GM12801 (cell line): ENCODE measurements at regions not wholly inside any gene's neighbourhood (a gene's known extent, or its start where the extent isn't known, plus 50 kb on each side); places are given as distances from the start of the nearest gene placed in this dataset.

Experiments
- CTCF ChIP-seq: IDR thresholded peaks from one replicate; pipeline ENCODE4 v1.5.1; 2011; ENCODE audit warnings: control low read depth; ENCODE audit not compliant: insufficient read length; ENCODE audit errors: extremely low read depth

- TF ChIP-seq CTCF, result no peak
Measured at GRCh38 chr2:43054367-43054766, 172.0 kb downstream of the ZFP36L2 start.

DNA sequence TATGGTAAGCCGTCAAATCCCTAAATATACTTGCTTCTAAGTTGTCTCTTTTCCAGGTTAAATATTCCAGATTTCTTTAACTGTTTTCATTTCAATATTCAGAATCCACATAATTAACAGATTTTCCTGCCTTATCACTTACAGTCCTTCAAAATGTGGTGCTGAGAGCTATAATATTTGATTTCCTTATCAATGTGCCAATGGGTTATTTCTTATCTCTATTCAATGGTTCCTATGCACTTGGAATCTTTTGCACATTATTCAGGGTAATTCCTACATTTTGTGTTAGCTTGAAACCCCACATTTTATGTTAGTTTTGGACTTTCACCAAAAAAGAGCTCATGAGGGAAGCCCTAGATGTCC lies 173.5 kb downstream of the ZFP36L2 start:
- TF ChIP-seq CTCF, result no peak

GRCh38 chr2:43052204-43052943 lies 174.0 kb downstream of the ZFP36L2 start:
- TF ChIP-seq CTCF, result no peak

GRCh38 chr2:43051338-43051737 lies 175.1 kb downstream of the ZFP36L2 start:
- TF ChIP-seq CTCF, result no peak

GRCh38 chr2:43050866-43051265 lies 175.5 kb downstream of the ZFP36L2 start:
- TF ChIP-seq CTCF, result no peak

GRCh38 chr2:43049836-43050801 lies 176.3 kb downstream of the ZFP36L2 start:
- TF ChIP-seq CTCF, result no peak

DNA sequence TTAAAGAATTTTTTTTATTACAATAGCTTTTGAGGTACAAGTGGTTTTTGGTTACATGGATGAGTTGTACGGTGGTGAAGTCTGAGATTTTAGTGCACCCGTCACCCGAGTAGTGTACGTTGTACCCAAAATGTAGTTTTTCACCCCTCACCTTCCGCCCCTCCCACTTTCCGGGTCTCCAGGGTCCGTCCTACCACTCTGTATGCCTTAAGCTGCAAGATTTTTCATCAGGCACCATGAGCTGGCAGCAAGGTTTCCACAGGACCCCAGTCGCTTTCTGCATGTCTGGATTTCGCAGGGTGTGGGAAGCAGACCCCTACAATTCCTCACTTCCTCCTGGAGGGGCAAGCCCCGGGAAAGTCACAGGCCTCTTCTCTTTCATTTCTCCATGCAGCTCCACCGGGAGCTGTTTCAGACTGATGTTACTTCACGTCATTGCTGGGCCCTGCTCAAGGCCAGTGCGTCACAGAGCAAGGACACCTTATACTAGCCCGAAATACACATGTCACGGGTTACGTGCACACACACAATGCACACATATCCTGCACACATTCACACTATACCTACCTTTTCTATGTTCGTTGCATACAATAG lies 179.1 kb downstream of the ZFP36L2 start:
- TF ChIP-seq CTCF, result no peak
